Kidney (tissue), 13 donors: ENCODE measurements at regions not wholly inside any gene's neighbourhood (a gene's known extent, or its start where the extent isn't known, plus 50 kb on each side); places are given as distances from the start of the nearest gene placed in this dataset.

Experiments used
- DNase-seq, 5 donors: peaks; one replicate each; pipeline ENCODE4 v3.0.0-alpha.2; 2013 to 2020
- FAIRE-seq: peaks from 2 replicates; lab custom pipeline; 2012; peaks lifted over from hg19 to GRCh38; lab: Jason Lieb, UNC
- H3K27ac ChIP-seq, 2 donors: one replicate each; pipeline ENCODE4 v1.7.0; 2013; ENCODE audit warnings: low read depth in 2 of 2, low read length in 2 of 2, inconsistent platforms in 1 of 2
- H3K27me3 ChIP-seq: one replicate; pipeline ENCODE4 v1.7.1; 2013; ENCODE audit warnings: low read length, inconsistent platforms; ENCODE audit not compliant: control insufficient read depth, insufficient read depth
- H3K36me3 ChIP-seq, 3 donors: one replicate each; pipeline versions ENCODE4 v1.7.0 to v1.7.1; 2013; ENCODE audit warnings: low read length in 3 of 3, control low read depth in 1 of 3, inconsistent platforms in 1 of 3; ENCODE audit not compliant: insufficient read depth in 3 of 3, control insufficient read depth in 2 of 3
- H3K4me1 ChIP-seq, 3 donors: one replicate each; pipeline versions ENCODE4 v1.7.0 to v1.7.1; 2013; ENCODE audit warnings: low read length in 3 of 3, inconsistent platforms in 1 of 3, low read depth in 1 of 3; ENCODE audit not compliant: control insufficient read depth in 2 of 3, insufficient read depth in 2 of 3
- H3K4me3 ChIP-seq, 3 donors: one replicate each; pipeline versions ENCODE4 v1.7.0 to v1.8.1; 2013; ENCODE audit warnings: low read length in 3 of 3, control low read depth in 1 of 3, inconsistent platforms in 1 of 3
- H3K9ac ChIP-seq, 3 donors: one replicate each; pipeline versions ENCODE4 v1.7.0 to v1.7.1; 2013; ENCODE audit warnings: low read length in 3 of 3, control low read depth in 1 of 3, inconsistent platforms in 1 of 3
- H3K9me3 ChIP-seq, 3 donors: one replicate each; pipeline versions ENCODE4 v1.7.0 to v1.7.1; 2013; ENCODE audit warnings: low read length in 3 of 3, control low read depth in 1 of 3, inconsistent platforms in 1 of 3; ENCODE audit not compliant: control insufficient read depth in 2 of 3, insufficient read depth in 1 of 3
- intact Hi-C: fragments of 100-400 bp; cut with DNase I; formaldehyde crosslinking; loops from one replicate; pipeline ENCODE4 v1.11.1; 2022
- TF ChIP-seq, protein P1 (sequence below): IDR thresholded peaks from 3 replicates; pipeline ENCODE4 v1.5.1; 2012; ENCODE audit warnings: mild to moderate bottlenecking, moderate library complexity, borderline replicate concordance; ENCODE audit not compliant: insufficient read depth; ENCODE audit errors: extremely low read depth
- donor health status: control.
- donor health status: control.
- donor health status: control.
- donor health status: control.
- donor health status: control.
- donor health status: DM: yes; HTN: yes; CAD: no.
- donor health status: Normal renal cell carcinoma (clear cell type).

DNA sequence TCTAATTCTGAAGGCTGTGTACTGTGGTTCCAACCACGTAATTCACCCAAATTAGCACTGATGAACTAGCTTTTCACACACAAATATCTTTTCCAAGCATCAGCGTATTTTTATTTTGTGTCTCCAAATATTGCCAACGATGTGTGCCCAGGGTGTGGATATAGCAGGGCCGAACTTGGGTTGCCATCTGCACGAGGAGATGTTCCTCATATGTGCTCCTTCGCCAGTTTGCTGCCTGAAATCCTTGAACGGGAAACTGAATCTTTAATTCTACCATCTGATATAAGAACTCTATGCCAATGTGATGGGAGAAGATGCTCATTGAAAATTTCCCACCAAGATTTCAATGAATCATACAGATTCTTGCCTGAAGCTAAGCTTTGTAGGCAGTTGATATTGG is 121.5 kb upstream of the ZNF438 start:
- Histone ChIP-seq H3K9me3 (no peaks in the 10 kb centered on the region), H3K4me1 (peaks cover 0 to 5% (median 0%) of the 10 kb centered on the region in 3 donors), H3K9ac (no peak overlapping the region), H3K4me3 (no peak overlapping the region), H3K27me3 (no peaks in the 10 kb centered on the region), H3K27ac (no peak overlapping the region), H3K36me3 (no peaks in the 10 kb centered on the region)
- intact Hi-C loops, result no loop called here
- FAIRE-seq, result no peak
- TF ChIP-seq, protein P1, sequence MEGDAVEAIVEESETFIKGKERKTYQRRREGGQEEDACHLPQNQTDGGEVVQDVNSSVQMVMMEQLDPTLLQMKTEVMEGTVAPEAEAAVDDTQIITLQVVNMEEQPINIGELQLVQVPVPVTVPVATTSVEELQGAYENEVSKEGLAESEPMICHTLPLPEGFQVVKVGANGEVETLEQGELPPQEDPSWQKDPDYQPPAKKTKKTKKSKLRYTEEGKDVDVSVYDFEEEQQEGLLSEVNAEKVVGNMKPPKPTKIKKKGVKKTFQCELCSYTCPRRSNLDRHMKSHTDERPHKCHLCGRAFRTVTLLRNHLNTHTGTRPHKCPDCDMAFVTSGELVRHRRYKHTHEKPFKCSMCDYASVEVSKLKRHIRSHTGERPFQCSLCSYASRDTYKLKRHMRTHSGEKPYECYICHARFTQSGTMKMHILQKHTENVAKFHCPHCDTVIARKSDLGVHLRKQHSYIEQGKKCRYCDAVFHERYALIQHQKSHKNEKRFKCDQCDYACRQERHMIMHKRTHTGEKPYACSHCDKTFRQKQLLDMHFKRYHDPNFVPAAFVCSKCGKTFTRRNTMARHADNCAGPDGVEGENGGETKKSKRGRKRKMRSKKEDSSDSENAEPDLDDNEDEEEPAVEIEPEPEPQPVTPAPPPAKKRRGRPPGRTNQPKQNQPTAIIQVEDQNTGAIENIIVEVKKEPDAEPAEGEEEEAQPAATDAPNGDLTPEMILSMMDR, result no peak
- no peak for DNase-seq

DNA sequence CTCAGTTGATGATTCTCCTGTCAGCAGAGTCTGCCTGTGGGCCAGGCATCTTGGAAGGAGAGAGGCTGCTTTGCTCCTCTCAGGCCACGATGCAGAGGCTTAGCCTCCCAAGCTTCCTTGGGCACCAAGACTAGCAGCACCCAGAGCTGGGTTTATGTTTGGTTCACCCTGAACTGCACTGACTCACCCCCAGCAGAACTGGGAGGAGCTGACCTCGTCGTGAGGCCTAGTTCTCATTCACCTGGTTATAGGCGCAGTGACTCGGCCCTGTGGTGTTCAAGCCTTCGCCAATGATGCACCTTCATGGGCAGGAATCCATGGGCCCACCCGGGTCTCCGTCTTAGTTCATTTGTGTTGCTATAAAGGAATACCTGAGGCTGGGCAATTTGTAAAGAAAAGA is 122.0 kb upstream of the ZNF438 start:
- no peak for FAIRE-seq
- peaks cover 0 to 5% (median 0%) of the 10 kb centered on the region in 3 donors for H3K4me1 ChIP-seq
- H3K9ac ChIP-seq, result no peak overlapping the region
- no peaks in the 10 kb centered on the region for H3K36me3 ChIP-seq
- no peaks in the 10 kb centered on the region for H3K27me3 ChIP-seq
- DNase-seq, result no peak
- no peak overlapping the region for H3K27ac ChIP-seq
- H3K4me3 ChIP-seq, result no peak overlapping the region
- H3K9me3 ChIP-seq, result no peaks in the 10 kb centered on the region
- intact Hi-C loops, result no loop called here
- TF ChIP-seq, protein P1, result no peak

DNA sequence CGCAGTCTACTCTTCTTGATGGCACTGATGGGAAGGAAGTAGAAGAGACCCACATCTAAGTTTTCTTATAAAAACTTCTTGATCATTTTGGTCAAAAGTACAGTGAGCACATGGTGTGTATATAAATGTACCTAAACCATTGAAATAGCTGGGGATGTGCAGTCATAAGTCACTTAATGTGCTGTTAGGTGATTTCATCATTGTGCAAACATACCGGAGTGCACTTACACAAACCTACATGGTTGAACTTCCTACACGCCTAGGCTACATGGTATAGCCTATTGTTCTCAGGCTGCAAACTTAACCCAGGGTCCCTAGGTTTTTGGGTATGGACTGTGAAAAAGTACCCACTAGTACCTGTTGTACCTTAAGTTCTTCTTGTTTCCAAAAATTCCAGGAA is 123.3 kb upstream of the ZNF438 start:
- TF ChIP-seq, protein P1, result no peak
- Histone ChIP-seq H3K9me3 (no peaks in the 10 kb centered on the region), H3K36me3 (no peaks in the 10 kb centered on the region), H3K27me3 (no peaks in the 10 kb centered on the region), H3K4me3 (no peak overlapping the region), H3K9ac (no peak overlapping the region), H3K27ac (no peak overlapping the region), H3K4me1 (peaks cover 0 to 5% (median 0%) of the 10 kb centered on the region in 3 donors)
- intact Hi-C loops, result no loop called here
- FAIRE-seq (no peak), DNase-seq (no peak)
